HL-60/S4 (cell line): ENCODE measurements at regions not wholly inside any gene's neighbourhood (a gene's known extent, or its start where the extent isn't known, plus 50 kb on each side); places are given as distances from the start of the nearest gene placed in this dataset.
"Not testable (repeated sequence)": the region's sequence is repeated elsewhere in the genome, so short reads cannot be mapped to it uniquely, and the experiment has no call there.

Experiments
- in situ Hi-C: fragments of 300-500 bp; cut with MboI; formaldehyde crosslinking; loops from 2 replicates; pipeline ENCODE4 v1.14.3; 2022; ENCODE audit warnings: low sequenced_read_pairs

GRCh38 chr21:16113052-16113715 lies 383.4 kb downstream of the USP25 start:
- in situ Hi-C loops: no loop called here

DNA sequence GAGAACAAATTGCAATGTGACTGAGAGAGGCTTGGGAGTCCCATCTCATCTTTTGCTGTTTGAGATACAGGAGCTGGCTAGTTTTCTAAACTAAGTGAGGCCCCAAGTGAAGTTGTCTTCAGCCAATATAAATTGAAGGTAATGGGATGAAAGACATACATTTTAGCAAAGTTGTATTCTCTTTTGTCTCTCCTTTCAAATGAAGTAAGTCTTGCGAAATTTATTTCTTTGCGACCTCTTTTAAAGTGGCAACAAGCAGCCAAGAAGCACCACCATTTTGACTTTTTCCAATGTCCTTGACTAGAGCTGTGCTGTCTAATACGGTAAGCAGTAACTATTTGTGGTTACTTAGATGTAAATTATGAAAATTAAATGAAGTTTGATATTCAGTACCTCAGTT lies 385.7 kb downstream of the USP25 start:
- in situ Hi-C loops: no loop called here

GRCh38 chr21:16116069-16116468 lies 386.3 kb downstream of the USP25 start:
- in situ Hi-C loops: no loop called here

DNA sequence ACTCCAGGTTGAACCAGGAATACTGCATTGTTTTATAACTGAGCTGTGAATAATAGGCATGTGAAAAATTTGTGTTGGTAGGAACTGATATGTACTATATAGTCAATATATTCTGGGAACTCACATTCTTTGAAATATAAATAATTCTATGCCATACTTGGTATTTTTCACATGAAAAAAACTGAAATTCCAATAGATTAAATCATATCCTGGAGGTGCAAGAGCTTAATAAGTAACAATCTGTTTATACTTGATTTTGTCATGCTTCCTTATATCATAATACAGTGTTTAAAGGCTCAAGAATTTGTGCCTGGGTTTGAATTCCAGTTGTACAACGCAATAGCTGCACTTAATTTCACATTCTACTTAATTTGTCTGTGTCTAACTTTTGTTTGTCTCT lies 387.0 kb downstream of the USP25 start:
- in situ Hi-C loops: no loop called here

- in situ Hi-C loops: no loop called here
Measured at GRCh38 chr21:16117331-16117730, 387.5 kb downstream of the USP25 start.

DNA sequence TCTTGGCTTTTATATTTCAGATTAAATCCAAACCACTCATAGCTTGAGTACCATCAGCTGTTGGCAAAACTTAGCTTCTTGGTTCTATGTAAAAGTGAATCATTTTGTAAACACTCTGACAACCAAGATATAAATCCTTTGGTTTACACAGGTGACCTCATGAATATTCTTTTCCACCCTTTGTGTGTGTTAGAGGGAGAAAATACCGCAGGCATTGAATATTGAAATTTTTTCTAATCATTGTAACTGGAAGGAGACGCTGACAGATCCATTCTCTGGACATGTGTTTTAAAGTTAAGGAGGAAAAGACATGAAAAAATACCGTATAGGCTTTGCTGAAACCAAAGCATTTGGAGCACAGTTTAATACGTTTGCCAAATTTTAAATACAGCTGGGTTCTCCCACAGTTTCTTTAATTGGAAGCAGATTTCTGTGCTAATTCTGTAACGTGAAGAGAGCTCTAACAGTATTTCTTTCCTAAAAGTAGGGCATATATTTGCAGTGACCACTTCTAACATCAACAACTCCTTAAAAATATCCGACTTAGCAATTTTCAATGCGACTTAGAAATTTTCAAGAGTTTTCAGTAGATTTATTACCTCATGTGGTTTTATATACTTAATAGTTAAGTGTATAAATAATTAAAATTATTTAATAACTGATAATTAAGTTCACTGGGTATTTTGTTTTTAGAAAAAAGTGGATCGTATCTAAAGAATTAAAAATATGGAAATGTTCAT lies 388.2 kb downstream of the USP25 start:
- in situ Hi-C loops: no loop called here

DNA sequence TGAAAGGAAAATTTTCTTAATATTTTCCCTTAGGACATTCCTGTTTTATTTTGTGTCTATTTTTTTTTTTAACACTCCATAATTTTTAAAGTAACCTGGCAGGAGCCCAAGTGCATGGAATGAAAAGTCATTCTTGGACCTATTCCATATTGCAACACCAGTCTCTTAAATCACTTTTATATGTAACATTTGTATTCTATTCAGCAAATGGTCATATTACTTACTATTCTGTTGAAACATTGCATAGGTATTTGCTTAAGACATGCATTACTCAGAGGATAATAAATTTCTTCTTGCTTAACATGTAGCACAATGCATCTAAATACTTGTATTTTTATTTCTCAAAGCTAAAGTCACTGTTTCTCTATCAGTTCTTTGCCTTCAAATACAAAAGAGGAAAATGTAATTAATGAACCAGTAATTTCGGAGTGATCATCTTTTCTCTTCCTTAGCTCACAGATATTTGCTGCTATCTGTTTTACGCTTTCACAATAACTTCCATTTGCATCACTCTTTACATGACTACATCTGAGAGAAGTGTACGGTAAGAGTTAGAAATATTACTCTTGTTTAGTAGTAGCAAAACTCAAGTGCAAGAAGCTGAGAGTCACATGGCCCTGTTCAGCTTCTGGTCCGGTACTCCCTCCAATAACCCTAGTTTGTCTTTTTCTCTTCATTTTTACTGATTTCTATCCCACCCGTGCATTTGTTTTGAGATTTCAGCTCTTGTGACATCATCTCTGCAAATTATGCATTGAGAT lies 394.8 kb downstream of the USP25 start:
- in situ Hi-C loops: no loop called here

- in situ Hi-C loops: no loop called here
Measured at GRCh38 chr21:16125274-16125673, 395.5 kb downstream of the USP25 start.

GRCh38 chr21:16132453-16132852 lies 402.7 kb downstream of the USP25 start:
- in situ Hi-C loops: not testable (repeated sequence)

GRCh38 chr21:16133248-16133647 lies 403.5 kb downstream of the USP25 start:
- in situ Hi-C loops: no loop called here

DNA sequence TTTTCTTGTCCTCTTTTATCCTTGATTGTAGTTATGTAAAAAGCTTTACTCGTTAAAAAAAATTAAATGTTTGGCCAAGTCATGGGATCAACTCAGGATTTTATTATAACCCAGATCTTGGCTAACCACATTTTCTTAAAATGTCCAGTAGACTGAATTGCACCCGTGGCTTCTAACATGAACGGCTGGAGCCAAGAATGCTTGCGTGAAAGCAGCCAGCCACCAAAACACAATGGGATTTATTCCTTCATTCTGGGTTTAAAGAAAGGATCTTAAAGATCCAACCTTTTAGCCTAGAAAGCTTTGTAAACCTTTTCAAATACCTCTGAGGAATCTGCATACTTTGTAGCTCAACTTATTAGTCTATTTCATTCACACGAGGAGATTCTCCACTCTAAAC lies 404.4 kb downstream of the USP25 start:
- in situ Hi-C loops: no loop called here

GRCh38 chr21:16137106-16137505 lies 407.3 kb downstream of the USP25 start:
- in situ Hi-C loops: no loop called here

- in situ Hi-C loops: no loop called here
Measured at GRCh38 chr21:16145052-16145451, 415.3 kb downstream of the USP25 start.

DNA sequence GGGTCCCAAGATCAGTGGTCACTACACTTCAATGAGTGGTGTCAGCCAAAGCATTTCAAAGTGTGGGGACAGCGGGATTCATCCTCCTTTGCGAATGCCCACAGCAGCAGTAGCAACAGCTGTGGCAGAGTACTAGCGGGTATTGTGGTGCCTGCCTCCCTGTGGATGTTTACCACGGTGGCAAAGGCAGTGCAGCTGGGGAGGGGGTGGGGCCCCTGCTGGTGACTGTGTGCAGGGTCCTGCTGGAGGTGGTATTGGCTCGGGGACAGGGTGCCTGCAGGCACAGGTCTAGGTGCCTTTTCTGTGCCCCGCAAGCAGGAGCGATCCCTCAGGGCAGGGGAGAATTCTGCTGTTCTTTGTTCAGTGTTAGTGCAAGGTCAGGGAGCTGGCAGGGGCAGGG lies 415.7 kb downstream of the USP25 start:
- in situ Hi-C loops: no loop called here

- in situ Hi-C loops: no loop called here
Measured at GRCh38 chr21:16154321-16154720, 424.5 kb downstream of the USP25 start.

- in situ Hi-C loops: no loop called here
Measured at GRCh38 chr21:16154951-16155635, 425.3 kb downstream of the USP25 start.

- in situ Hi-C loops: no loop called here
Measured at GRCh38 chr21:16156841-16157489, 427.2 kb downstream of the USP25 start.

DNA sequence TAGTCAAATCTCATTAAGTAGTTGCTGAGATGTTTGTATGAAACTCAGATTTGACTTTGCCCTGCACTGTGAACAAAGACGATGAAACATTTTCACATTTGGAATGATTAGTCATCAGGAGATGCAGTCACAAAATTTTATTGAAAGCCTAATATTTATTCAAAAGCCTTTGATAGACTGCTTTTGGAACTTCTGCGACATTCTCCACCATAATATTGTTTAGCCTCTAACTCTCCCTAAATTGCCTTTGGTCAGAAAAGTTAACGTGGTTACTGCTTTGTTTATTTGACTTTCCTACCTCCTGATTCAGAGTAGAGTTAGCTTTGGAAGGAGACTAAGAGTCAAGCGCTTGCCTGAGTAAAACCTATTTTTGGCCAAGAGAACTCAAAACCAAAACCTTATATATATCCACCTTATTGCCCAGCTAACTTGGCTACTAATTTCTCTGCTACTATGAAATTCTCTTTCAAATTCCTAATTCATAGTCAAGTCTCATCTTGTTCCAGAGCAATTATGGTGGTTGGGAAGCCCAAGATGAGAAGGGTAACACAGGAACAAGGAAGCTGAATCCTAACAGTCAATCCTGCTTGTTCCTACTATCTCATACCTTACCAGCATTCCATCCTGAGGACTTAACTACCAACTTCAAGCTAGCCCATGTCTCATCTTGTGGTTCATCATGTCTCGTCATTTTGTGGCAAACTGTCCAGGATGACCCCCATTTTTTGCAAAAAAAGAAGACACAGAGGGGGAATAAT lies 429.6 kb downstream of the USP25 start:
- in situ Hi-C loops: no loop called here

DNA sequence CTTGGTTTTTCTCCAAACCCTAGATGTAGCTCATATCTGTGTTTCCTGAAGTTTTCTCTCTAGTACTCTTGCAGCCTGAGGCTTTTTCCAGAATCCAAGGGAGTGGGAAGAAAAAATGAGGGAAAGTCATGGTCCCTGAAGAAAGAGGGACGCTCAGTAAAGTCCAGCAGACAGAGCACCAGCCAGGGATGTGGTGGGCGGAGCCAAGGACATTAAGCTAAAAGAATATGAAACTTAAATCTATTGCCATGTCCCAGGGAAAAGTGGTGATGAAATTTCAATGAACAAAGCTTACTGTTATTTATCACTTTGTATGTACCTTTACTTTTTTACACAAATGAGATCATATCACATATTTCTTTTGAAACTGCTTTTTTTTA lies 430.2 kb downstream of the USP25 start:
- in situ Hi-C loops: no loop called here

DNA sequence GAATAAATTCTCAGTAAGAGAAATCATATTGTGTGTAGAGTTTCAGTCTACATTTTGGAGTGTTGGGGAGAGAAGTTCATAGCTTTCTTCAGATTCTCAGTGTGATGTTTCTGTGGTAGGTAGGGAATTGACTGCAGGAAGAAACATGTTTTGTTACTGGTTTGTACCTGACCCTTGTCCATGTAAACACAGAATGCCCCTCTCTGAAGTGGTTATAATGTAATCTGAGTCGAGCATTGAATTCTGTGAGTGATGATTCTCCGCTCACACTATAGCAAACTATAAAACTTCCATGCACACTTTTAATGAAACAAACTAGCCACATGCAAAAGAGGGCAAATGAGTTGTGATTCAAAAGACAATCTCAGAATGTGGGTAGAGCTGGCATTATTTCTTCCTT lies 433.2 kb downstream of the USP25 start:
- in situ Hi-C loops: no loop called here
